ENCODE measurements at regions not wholly inside any gene's neighbourhood (a gene's known extent, or its start where the extent isn't known, plus 50 kb on each side); places are given as distances from the start of the nearest gene placed in this dataset.

- no peak for DNase-seq
These were observed 348.3 kb downstream of the PCDH7 start for GRCh38 chr4:31068257-31069075.

DNA sequence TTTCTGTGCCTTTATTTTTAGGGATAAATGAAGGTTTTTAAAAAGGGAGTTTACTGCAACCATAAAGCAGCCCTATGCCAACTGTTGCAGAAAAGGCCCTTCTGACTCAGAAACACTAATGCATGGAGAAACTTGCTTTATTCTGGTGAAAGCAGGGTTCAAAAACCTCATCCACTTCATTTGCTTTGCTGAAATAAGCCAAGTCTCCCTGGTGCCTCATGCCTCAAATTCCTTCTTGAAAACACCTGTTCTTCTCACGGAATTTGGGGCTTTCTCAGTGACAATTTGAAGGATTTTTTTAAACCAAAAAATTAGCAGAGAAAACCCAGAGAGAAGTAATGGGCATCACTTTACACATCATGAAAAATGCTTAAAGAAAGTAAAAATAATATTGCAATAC, 349.0 kb downstream of the PCDH7 start:
- no peak for DNase-seq

- no peak for DNase-seq
These were observed 351.6 kb downstream of the PCDH7 start for GRCh38 chr4:31071508-31072486.

GRCh38 chr4:31075969-31076368, 355.8 kb downstream of the PCDH7 start:
- no peak for DNase-seq

- no peak for DNase-seq
These were observed 358.5 kb downstream of the PCDH7 start for GRCh38 chr4:31078661-31079060.

GRCh38 chr4:31080887-31081286, 360.7 kb downstream of the PCDH7 start:
- DNase-seq: no peak

- no peak for DNase-seq
These were observed 361.2 kb downstream of the PCDH7 start for GRCh38 chr4:31081366-31081765.

DNA sequence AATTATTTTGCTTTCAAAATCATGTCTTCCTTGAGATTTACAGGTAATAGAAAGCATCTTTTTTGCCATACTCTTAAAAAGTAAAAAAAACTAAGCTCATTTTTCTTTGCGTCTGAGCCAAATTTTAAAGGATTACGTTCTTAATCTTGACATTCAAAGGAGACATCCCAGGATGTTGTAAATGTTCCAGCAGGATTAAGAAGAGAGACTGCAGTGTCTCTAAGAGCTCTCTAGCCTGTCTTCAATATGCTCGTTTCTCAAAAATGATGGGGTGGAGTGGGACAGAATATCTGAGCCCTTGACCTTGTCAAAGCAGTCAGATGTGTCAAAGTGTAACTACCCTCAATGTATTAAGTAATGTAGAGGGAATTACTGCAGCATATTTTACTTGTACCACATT, 363.3 kb downstream of the PCDH7 start:
- no peak for DNase-seq

DNA sequence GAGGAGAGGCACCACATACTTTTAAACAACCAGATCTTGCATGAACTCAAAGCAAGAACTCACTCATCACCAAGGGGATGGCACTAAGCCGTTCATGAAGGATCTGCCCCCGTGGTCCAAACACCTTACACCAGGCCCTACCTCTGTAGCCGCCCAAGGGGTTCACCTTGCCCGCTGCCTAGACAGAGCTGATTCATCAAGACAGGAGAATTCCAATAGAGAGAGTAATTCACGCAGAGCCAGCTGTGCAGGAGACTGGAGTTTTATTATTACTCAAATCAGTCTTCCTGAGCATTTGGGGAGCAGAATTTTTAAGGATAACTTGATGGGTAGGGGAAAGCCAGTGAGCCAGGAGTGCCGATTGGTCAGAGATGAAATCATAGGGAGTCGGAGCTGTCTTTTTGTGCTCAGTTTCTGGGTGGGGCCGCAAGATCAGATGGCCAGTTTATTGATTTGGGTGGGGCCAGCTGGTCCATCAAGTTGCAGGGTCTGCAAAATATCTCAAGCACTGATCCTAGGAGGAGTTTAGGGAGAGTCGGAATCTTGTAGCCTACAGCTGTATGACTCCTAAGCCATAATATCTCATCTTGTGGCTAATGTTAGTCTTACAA, 364.7 kb downstream of the PCDH7 start:
- no peak for DNase-seq

GRCh38 chr4:31085689-31086088, 365.5 kb downstream of the PCDH7 start:
- no peak for DNase-seq

DNA sequence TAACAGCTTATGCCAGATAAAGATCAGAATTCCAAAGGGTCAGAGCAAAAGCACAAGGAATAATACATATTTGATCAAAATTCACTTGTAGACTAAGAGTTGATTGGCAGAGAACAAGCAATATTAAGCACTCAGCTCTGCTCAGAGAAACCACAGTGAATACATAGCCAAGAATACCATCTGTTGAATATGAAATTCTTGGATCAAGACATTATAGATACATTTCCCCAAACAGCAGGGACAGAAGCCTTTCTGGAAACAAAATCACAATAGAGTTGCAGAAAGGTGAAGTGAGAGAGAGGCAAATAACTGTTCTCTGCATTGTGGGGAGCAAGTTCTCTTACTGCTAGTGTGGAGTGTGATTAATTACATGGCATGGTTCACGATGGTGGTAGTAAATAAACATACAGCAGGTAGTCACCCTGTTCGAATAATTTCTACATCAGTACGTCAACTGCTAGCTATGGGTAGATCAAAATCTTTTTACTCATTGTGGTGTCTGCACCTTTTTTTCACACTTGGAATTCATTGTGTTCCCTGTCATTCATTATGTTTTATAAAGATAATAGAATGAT, 366.7 kb downstream of the PCDH7 start:
- no peak for DNase-seq

- no peak for DNase-seq
These were observed 368.5 kb downstream of the PCDH7 start for GRCh38 chr4:31088600-31089230.

GRCh38 chr4:31089815-31090214, 369.6 kb downstream of the PCDH7 start:
- no peak for DNase-seq

DNA sequence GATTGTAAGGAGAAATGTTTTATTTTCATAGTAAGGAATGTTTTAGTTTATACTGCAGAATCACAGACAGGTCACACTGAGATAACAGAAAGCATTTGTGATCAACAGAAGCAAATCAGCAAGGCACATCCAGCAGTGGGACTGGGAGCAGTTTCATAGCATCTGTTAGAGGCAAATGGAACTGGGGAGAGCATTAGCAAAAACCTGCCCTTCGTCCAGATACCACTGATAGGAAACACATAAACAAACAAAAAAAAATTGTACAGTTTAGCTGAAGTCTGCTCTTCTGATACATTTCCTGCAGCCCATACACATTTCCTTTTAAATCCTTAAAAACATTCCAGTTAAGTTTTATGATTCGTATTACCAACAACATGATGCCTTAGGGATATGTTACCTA, 374.3 kb downstream of the PCDH7 start:
- no peak for DNase-seq

GRCh38 chr4:31097999-31098398, 377.8 kb downstream of the PCDH7 start:
- DNase-seq: no peak

GRCh38 chr4:31100536-31100935, 380.4 kb downstream of the PCDH7 start:
- no peak for DNase-seq

DNA sequence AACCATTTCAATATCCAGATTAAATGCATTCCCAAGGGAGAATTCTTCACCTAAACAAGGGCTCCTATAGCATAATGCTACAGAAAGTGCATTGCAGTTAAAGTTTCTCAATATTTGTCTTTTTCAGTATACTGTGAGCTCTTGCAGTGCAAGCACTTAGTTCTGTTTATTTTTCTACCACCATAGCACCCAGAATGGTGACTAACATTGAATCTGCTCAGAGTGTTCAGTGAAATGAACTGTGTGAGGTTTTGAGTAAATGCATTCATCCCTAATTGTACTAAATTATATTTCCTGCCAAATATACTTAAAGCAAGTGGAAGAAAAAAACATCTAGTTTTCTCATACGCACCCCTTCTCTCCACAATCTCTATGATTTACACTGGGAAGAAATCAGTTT, 383.9 kb downstream of the PCDH7 start:
- DNase-seq: no peak

- no peak for DNase-seq
These were observed 384.4 kb downstream of the PCDH7 start for GRCh38 chr4:31104577-31104976.

- no peak for DNase-seq
These were observed 386.2 kb downstream of the PCDH7 start for GRCh38 chr4:31106419-31106818.

- DNase-seq: no peak
These were observed 387.2 kb downstream of the PCDH7 start for GRCh38 chr4:31107362-31107761.

DNA sequence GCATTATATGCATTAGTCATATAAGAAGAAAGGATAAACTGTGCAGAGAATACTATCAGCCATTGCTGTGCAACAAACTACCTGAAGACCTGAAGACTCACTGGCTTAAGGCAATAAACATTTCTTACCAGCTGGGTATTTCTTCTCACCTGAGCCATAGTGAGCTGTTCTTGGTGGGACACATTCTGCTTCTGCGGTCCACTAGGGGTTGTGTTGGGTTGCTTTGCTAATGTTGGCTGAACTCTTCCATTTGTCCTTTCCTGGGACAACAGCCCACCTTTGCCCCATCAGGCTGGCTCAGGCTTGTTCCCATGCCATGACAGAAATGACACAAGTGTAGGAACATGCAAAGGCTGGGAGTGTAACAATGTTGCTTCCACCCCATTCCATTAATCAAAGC, 388.6 kb downstream of the PCDH7 start:
- no peak for DNase-seq

GRCh38 chr4:31111790-31112189, 391.6 kb downstream of the PCDH7 start:
- no peak for DNase-seq

GRCh38 chr4:31114816-31115215, 394.6 kb downstream of the PCDH7 start:
- no peak for DNase-seq
